Activated T-cell treated with anti-CD3 and anti-CD28 coated beads, Interleukin-2, amount 50 U/mL, for 24 hours (primary cell): ENCODE measurements at regions not wholly inside any gene's neighbourhood (a gene's known extent, or its start where the extent isn't known, plus 50 kb on each side); places are given as distances from the start of the nearest gene placed in this dataset.

Experiments used
- DNase-seq: peaks from one replicate; pipeline ENCODE4 v3.0.0-alpha.2; 2020
- H3K27ac Mint-ChIP-seq: 2 replicates; pipeline ENCODE4 v1.8.0; 2020; ENCODE audit warnings: mild to moderate bottlenecking, mixed read lengths
- H3K27me3 Mint-ChIP-seq: 2 replicates; pipeline ENCODE4 v1.8.0; 2020; ENCODE audit warnings: mixed read lengths
- H3K36me3 Mint-ChIP-seq: 2 replicates; pipeline ENCODE4 v1.8.0; 2020; ENCODE audit warnings: low read depth, mixed read lengths
- H3K4me1 Mint-ChIP-seq: 2 replicates; pipeline ENCODE4 v1.8.0; 2020; ENCODE audit warnings: low read depth, mixed read lengths
- H3K4me3 Mint-ChIP-seq: 2 replicates; pipeline ENCODE4 v1.8.0; 2020; ENCODE audit warnings: mild to moderate bottlenecking, moderate library complexity, mixed read lengths
- H3K9me3 Mint-ChIP-seq: 2 replicates; pipeline ENCODE4 v1.8.0; 2020; ENCODE audit warnings: mixed read lengths

DNA sequence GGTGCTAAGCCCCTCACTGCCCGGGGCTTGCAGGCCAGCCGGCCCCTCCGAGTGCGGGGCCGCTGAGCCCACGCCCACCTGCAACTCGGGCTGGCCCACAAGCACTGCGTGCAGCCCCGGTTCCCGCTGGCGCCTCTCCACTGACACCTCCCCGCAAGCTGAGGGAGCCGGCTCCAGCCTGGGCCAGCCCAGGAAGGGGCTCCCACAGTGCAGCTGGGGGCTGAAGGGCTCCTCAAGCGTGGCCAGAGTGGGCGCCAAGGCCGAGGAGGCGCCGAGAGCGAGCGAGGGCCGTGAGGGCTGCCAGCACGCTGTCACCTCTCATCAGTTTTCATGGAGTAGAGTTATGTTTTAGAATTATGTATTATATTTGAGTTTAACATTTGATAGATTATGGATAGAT lies 176.5 kb upstream of the FAM78B start:
- H3K36me3 Mint-ChIP-seq, result no peaks in the 10 kb centered on the region

DNA sequence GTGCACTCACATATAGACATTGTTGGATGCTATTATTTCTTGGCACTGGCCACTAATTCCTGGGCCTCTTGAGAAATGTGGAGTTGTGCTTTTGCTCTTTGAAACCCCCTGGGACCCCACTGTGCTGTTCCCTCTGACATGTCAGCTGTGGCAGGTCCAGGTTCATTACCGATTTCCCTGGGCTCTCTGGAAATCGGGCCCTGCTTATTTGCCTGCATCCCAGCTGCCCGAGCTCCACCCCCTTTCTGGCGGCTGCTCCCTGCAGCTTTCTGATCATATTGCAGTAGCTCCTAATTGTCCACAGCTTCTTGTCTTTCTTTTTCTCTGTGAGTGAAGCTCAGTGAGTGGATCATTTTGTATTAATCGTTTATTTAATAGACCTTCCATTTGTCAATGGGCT lies 183.7 kb upstream of the FAM78B start:
- no peak for DNase-seq
- Mint-ChIP-seq H3K4me1 (no peaks in the 10 kb centered on the region), H3K27ac (no peak overlapping the region), H3K4me3 (no peak overlapping the region), H3K27me3 (peaks cover 4% of the 10 kb centered on the region), H3K36me3 (no peaks in the 10 kb centered on the region), H3K9me3 (peaks cover 10% of the 10 kb centered on the region)

More for the DNA sequence above, 176.5 kb upstream of the FAM78B start:
- DNase-seq, result no peak
- H3K4me3 Mint-ChIP-seq, result no peak overlapping the region
- no peak overlapping the region for H3K27ac Mint-ChIP-seq
- H3K27me3 Mint-ChIP-seq, result no peaks in the 10 kb centered on the region
- H3K4me1 Mint-ChIP-seq, result no peaks in the 10 kb centered on the region
- H3K9me3 Mint-ChIP-seq, result peaks cover 10% of the 10 kb centered on the region

DNA sequence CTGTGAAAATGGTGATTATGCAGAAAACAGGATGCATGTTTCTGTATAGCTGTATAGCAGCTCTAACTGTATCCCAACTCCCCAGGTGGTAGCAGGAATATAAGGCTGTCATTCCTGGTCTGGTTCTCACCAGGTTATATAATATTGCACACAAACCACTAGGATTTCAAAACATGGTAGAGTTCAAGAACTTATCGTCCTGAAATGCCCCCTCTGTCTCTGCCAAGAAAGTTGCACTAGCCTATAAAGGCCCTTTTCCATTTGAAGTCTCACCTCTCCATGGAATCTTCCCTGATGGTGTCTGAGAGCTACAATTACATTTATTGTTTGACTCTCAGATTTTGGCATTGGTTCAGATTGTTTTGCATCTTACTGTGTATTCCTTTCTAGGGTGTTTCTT lies 184.9 kb upstream of the FAM78B start:
- Mint-ChIP-seq H3K27ac (no peak overlapping the region), H3K9me3 (peaks cover 9% of the 10 kb centered on the region), H3K4me3 (no peak overlapping the region), H3K4me1 (no peaks in the 10 kb centered on the region), H3K27me3 (peaks cover 4% of the 10 kb centered on the region), H3K36me3 (no peaks in the 10 kb centered on the region)
- DNase-seq, result no peak

DNA sequence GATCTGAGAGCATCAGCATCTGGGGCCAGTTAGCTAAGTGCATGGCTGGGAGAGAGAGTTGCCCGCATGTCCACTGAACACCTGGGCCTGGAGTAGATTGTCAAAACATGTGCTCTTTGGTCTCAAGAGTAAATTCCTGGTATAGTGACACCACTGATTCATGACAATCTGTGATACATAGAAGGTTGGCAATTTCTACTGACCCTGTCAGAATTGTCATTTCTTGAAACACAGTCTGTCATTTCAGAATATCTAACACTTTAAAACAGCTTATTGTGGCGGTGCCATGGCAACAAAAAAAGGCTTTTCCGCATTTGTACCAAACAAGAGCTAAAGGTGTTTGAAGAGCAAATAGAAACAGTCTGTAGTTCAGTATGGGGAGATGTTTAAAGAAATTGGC lies 186.4 kb upstream of the FAM78B start:
- H3K27ac Mint-ChIP-seq, result no peak overlapping the region
- H3K9me3 Mint-ChIP-seq, result no peaks in the 10 kb centered on the region
- peaks cover 4% of the 10 kb centered on the region for H3K27me3 Mint-ChIP-seq
- no peaks in the 10 kb centered on the region for H3K36me3 Mint-ChIP-seq
- H3K4me3 Mint-ChIP-seq, result no peak overlapping the region
- no peak for DNase-seq
- H3K4me1 Mint-ChIP-seq, result no peaks in the 10 kb centered on the region

DNA sequence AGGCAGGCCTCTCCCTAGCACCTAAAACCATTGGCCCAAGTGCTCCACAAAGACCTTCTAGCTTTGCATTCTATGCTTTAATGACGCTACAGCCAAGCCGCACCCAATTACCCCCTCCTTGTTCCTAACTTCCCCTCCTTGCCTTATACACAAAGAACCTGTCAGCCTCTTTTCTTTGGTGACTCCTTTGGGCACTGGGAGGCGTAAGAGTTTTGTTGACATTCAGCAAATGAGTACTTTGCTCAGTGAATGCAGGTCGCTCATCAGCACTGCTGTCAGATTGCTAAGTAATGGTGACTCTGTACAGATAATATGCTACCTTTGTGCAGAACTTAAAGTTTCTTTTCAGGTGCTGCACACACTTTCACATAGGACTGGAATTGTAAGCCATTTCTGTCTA lies 187.6 kb upstream of the FAM78B start:
- Mint-ChIP-seq H3K27me3 (peaks cover 4% of the 10 kb centered on the region), H3K36me3 (no peaks in the 10 kb centered on the region), H3K4me3 (no peak overlapping the region), H3K9me3 (no peaks in the 10 kb centered on the region), H3K4me1 (no peaks in the 10 kb centered on the region), H3K27ac (no peak overlapping the region)
- no peak for DNase-seq

DNA sequence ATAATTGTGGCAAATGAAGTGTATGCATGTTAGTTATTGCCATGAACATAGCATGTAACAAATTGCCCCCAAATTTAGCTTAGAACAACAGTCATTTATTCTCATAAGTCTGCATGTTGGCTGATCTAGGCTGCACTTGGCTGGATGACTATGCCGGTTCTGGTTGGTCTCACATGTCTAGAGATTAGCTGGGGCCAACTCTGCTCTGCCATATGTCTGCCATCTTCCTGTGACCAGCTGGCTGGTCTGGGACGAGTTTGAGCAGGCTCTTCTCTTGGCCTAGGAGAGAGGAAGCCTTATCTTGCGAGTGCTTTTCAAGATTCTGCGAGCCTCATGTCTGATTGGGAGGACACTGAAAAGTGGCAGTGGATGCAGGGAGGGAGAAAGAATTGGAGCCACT lies 198.3 kb upstream of the FAM78B start:
- Mint-ChIP-seq H3K9me3 (no peaks in the 10 kb centered on the region), H3K27me3 (peaks cover 12% of the 10 kb centered on the region), H3K4me1 (no peaks in the 10 kb centered on the region)

DNA sequence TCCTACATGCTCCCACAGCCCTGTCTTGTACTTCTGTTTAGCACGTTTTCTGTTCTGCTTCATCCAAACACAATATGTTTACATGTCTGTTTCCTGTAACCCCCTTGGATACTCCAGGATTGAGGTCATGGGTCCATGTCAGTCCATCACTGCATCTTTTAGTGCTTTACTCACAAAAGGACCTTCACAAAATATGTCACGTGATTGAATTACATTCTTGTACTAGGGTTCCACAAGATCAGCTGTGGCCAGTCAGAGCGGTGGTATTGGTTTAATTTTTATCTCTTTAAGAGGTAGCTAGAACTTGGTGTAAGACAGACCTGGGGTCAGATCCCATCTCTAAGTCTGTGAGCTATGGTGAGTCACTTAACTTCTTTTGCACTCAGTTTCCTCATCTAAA lies 201.2 kb upstream of the FAM78B start:
- no peak overlapping the region for H3K27ac Mint-ChIP-seq
- H3K4me3 Mint-ChIP-seq, result no peak overlapping the region
- H3K27me3 Mint-ChIP-seq, result peaks cover 12% of the 10 kb centered on the region
- H3K9me3 Mint-ChIP-seq, result no peaks in the 10 kb centered on the region
- no peak for DNase-seq
- no peaks in the 10 kb centered on the region for H3K36me3 Mint-ChIP-seq
- no peaks in the 10 kb centered on the region for H3K4me1 Mint-ChIP-seq

More for the DNA sequence above, 198.3 kb upstream of the FAM78B start:
- H3K27ac Mint-ChIP-seq, result no peak overlapping the region
- no peak for DNase-seq
- no peak overlapping the region for H3K4me3 Mint-ChIP-seq
- no peaks in the 10 kb centered on the region for H3K36me3 Mint-ChIP-seq

DNA sequence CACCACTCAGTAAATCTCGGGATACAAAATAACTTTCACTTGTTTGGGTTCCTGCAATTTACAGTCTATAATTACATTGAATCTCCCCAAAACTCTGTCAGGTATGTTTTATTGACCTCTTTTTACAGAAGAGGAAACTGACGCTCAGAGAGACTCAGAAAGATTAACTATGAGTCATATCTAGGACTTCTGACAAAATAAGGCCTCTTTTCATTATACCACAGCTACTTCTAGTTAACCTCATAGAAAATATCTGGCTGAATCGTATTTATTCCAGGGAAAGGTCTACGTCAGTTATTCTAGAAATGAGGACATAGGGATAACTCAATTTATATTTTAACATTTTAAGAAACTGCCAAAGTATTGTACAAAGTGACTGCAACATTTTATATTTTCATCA lies 211.1 kb upstream of the FAM78B start:
- no peak overlapping the region for H3K4me3 Mint-ChIP-seq
- no peaks in the 10 kb centered on the region for H3K9me3 Mint-ChIP-seq
- peaks cover 17% of the 10 kb centered on the region for H3K27me3 Mint-ChIP-seq
- no peak overlapping the region for H3K27ac Mint-ChIP-seq
- DNase-seq, result no peak
- no peaks in the 10 kb centered on the region for H3K36me3 Mint-ChIP-seq
- peaks cover 5% of the 10 kb centered on the region for H3K4me1 Mint-ChIP-seq

DNA sequence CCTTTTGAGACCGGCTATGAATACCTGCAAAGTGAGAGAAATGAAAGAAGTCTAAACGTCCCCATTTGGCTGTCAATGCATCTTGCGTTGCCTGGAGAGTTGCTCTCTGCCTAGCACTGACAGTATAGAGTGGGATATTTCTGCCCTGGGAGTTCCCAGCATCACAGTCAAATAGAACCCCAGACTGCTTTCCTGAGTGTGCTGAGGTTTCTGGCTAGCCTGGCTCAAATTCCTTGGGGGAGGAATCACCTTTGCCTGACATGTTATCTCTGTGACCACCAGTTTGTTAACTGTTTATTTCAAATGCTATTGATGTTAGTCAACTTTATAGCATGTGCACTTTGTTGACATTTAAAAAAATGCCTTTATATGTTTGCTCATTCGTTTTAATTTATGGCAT lies 212.0 kb upstream of the FAM78B start:
- H3K27ac Mint-ChIP-seq, result no peak overlapping the region
- DNase-seq, result no peak
- peaks cover 22% of the 10 kb centered on the region for H3K27me3 Mint-ChIP-seq
- no peaks in the 10 kb centered on the region for H3K9me3 Mint-ChIP-seq
- H3K36me3 Mint-ChIP-seq, result no peaks in the 10 kb centered on the region
- peaks cover 5% of the 10 kb centered on the region for H3K4me1 Mint-ChIP-seq
- H3K4me3 Mint-ChIP-seq, result no peak overlapping the region

DNA sequence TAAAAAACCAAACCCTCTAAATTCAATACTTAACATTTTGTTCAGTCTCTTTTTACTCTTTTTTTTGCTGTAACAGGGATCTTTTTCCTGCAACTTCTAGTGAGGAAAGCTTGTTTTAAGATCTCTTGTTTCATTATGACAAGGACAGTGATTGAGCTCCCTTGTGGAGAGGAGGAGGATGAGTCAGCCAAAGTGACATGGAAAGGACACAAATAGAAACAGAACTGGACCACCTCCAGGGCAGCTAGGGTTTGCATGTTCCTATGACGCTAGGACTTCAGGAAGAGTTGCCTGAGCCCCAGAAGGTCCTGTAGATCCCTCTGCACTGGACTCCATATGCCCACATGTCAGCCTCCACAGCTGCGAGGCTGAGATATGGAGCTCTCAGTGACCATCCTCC lies 212.6 kb upstream of the FAM78B start:
- no peak for DNase-seq
- no peaks in the 10 kb centered on the region for H3K36me3 Mint-ChIP-seq
- peaks cover 5% of the 10 kb centered on the region for H3K4me1 Mint-ChIP-seq
- no peaks in the 10 kb centered on the region for H3K9me3 Mint-ChIP-seq
- H3K27ac Mint-ChIP-seq, result no peak overlapping the region
- peaks cover 22% of the 10 kb centered on the region for H3K27me3 Mint-ChIP-seq
- no peak overlapping the region for H3K4me3 Mint-ChIP-seq

DNA sequence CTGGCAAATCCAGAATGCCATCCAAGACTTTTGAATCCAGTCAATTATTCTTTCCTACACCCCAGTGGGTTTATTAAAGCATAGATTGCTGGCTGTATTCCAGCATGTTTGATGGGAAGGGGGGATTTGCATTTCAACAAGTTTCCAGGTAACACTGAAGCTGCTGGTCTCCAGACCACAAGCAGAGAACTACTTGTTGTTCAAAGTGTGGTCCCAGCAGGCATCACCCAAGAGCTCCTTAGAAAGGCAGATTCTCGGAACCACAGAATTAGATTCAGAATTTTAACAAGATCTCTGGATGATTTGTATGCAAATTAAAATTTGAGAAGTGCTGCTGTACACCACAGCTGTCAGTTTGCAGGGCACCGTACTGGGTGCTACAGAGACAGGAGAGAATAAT lies 216.3 kb upstream of the FAM78B start:
- no peak overlapping the region for H3K27ac Mint-ChIP-seq
- H3K27me3 Mint-ChIP-seq, result peaks cover 19% of the 10 kb centered on the region
- H3K36me3 Mint-ChIP-seq, result no peaks in the 10 kb centered on the region
- no peaks in the 10 kb centered on the region for H3K4me1 Mint-ChIP-seq
- no peak for DNase-seq
- no peak overlapping the region for H3K4me3 Mint-ChIP-seq
- H3K9me3 Mint-ChIP-seq, result no peaks in the 10 kb centered on the region

DNA sequence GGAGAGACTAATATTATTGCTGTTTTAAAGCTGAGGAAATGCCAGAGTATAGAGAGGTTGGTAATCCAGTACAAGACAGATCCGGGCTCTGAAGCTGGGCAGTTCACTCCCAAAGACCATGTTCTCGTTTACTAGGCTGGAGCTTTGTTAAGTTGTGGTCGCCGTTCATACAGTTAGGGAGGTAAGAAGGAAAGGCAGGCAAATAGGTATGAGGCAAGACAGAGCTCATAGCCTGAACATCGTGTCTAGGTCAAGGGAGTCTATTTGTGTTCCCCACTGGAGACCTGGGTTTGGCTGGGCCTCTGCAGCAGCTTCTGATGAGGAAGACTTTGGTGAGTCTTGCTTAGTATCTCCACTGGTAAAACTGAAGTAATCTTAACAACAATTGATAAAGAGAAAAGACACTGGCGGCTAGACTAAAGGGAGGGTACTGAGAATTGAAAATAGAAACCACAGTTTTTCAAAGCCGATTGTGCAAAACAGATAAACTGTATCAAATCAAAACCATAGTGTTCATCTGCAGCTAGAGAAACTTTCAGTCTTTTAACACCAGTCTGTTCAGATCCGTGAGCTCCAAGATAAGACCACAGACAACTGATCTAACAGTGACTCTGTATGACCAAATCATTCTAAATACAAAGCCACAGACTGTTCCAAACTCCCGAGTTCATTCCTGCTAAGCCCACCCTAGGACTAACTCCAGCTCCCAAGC lies 217.0 kb upstream of the FAM78B start:
- Mint-ChIP-seq H3K36me3 (no peaks in the 10 kb centered on the region), H3K27ac (no peak overlapping the region), H3K4me1 (no peaks in the 10 kb centered on the region), H3K9me3 (no peaks in the 10 kb centered on the region), H3K4me3 (no peak overlapping the region), H3K27me3 (peaks cover 20% of the 10 kb centered on the region)
- no peak for DNase-seq

DNA sequence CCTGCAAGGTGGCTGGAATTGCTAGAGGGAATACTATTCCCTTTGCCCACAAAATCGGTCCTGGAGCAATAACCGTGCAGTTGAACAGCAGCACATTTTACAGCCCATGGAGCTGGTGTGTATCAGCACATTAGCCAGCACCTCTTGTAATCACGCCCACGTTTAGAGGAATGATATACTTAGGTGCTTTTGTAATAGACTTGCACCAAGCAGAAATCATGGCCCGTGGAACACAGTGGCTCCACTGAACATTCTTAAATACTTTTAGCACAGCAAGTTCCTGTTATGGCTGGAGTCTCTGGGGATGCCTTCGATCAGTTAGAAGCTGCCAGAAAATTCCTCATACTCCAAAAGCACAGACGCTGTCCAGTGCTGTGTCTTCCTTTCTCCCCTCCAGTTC lies 218.1 kb upstream of the FAM78B start:
- peaks cover 20% of the 10 kb centered on the region for H3K27me3 Mint-ChIP-seq
- no peaks in the 10 kb centered on the region for H3K36me3 Mint-ChIP-seq
- H3K27ac Mint-ChIP-seq, result no peak overlapping the region
- no peaks in the 10 kb centered on the region for H3K9me3 Mint-ChIP-seq
- no peaks in the 10 kb centered on the region for H3K4me1 Mint-ChIP-seq
- H3K4me3 Mint-ChIP-seq, result no peak overlapping the region
- DNase-seq, result no peak

DNA sequence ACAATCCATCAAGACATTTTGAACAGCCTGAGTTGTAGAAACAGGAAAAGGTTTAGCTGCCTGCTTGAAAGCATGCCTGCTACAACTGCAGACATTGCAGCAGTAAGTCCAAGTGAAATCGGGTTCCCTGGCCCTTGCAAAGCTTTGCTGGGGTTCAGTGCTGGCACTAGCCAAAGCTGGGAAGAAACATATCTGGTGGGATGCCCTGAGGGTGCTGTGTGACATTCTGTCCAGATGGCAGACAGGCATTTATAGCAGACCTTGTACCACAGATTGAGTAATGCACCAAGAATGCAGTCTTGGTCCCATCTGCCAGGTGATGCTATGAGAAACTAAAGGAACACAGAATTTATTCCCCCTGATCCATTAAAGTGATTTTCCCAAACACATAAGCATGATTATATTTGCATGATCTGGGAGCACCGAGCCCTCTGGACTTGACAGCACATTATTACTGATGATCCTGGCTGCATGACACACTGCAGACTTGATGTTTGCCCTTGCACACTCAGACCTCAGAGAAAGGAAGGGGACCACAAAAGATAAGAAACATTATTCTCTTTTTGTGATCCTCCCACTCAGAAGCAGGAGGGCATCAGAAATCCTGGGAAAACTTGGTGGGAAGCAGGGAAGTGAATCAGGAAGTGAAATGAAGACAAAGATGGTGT lies 223.7 kb upstream of the FAM78B start:
- Mint-ChIP-seq H3K27ac (no peak overlapping the region), H3K36me3 (no peaks in the 10 kb centered on the region), H3K4me1 (no peaks in the 10 kb centered on the region), H3K27me3 (peaks cover 17% of the 10 kb centered on the region), H3K4me3 (no peak overlapping the region), H3K9me3 (no peaks in the 10 kb centered on the region)
- DNase-seq, result no peak

DNA sequence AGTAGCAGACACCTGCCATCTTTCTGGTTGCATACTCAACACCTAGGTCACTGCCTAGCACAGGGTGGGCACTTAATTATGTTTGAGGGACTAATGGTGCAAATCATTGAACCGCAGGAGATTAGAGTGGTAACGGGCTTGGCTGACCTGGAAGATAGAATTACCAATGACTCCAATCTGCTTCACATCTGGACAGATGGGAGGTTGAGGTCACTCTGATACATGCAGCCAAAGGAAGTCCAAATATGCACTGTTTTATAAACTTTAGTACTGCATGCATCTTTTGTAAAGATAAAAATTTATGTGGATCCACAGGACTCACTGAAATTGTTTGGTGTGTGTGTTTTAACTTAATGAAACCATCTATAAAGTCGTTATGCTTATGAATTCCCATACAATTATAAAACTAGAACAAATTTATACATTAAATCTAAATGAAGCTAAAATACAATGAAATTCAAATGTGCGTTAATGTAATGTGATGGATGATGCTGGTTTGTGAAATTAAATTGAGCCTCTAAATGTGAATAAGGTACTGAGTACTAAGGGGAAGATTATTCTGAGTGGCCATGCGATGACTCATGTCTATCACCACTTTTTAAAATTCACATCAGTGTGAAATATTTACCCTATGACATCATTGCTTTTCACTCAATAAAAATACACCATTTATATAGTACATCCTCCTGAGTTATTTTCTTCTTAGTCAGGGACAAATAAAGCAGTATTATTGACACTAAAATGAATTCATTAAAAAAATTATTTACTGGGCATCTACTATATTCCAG lies 224.7 kb upstream of the FAM78B start:
- Mint-ChIP-seq H3K4me1 (no peaks in the 10 kb centered on the region), H3K9me3 (no peaks in the 10 kb centered on the region), H3K36me3 (no peaks in the 10 kb centered on the region), H3K27ac (no peak overlapping the region), H3K4me3 (no peak overlapping the region), H3K27me3 (peaks cover 9% of the 10 kb centered on the region)
- DNase-seq, result no peak
